ENCODE measurements at regions not wholly inside any gene's neighbourhood (a gene's known extent, or its start where the extent isn't known, plus 50 kb on each side); places are given as distances from the start of the nearest gene placed in this dataset.

DNA sequence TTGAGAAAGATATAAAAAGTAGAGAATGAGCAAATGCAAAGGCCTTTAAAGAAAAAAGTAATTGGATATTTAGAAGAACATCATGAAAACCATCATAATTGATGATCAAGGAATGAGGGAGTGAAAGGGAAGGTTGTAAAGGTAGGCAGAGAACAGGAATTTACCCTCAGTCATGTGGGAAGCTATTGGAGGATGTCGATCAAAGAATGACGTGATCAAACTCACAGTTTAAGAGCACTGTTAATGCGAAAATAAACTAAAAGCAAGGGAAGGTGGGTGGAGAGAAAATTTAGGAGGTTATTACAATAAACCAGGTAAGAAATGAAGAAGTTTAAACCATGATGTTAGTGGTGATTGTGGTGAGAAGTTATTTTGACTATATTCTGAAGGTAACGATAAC lies 982.6 kb upstream of the EYS start:
- TF ChIP-seq, protein P1, sequence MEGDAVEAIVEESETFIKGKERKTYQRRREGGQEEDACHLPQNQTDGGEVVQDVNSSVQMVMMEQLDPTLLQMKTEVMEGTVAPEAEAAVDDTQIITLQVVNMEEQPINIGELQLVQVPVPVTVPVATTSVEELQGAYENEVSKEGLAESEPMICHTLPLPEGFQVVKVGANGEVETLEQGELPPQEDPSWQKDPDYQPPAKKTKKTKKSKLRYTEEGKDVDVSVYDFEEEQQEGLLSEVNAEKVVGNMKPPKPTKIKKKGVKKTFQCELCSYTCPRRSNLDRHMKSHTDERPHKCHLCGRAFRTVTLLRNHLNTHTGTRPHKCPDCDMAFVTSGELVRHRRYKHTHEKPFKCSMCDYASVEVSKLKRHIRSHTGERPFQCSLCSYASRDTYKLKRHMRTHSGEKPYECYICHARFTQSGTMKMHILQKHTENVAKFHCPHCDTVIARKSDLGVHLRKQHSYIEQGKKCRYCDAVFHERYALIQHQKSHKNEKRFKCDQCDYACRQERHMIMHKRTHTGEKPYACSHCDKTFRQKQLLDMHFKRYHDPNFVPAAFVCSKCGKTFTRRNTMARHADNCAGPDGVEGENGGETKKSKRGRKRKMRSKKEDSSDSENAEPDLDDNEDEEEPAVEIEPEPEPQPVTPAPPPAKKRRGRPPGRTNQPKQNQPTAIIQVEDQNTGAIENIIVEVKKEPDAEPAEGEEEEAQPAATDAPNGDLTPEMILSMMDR (IDR thresholded peaks at IDR 0.05; ENCODE audit: borderline replicate concordance, extremely low read depth, low read length, poor library complexity, severe bottlenecking), result no peak
- TF ChIP-seq EZH2 (IDR thresholded peaks at IDR 0.05; ENCODE audit: borderline replicate concordance, low read depth, low read length, severe bottlenecking), result no peak
